ENCODE measurements at regions not wholly inside any gene's neighbourhood (a gene's known extent, or its start where the extent isn't known, plus 50 kb on each side); places are given as distances from the start of the nearest gene placed in this dataset.

- POLR2A ChIA-PET (ENCODE audit: partially characterized antibody): no interaction called here
- Histone ChIP-seq H3K23ac (ENCODE audit: insufficient read length) (no peak overlapping the region), H4K5ac (ENCODE audit: insufficient read length, low read depth, low read length) (no peak overlapping the region), H3K4me2 (ENCODE audit: insufficient read depth in 1 of 2, low read depth in 2 of 2, low read length in 2 of 2) (no peak overlapping the region), H2BK5ac (ENCODE audit: low read depth, low read length) (no peak overlapping the region), H2BK15ac (ENCODE audit: low read length) (no peak overlapping the region), H2AFZ (ENCODE audit: low read length) (no peak overlapping the region), H3K9ac (replicated peaks in 1 of 4; ENCODE audit: extremely low read depth in 1 of 4, low read depth in 3 of 4, low read length in 3 of 4) (no peak overlapping the region), H3K18ac (ENCODE audit: extremely low read depth, low read length) (no peak overlapping the region), H3K36me3 (ENCODE audit: control insufficient read depth in 2 of 4, insufficient read depth in 4 of 4, low read length in 3 of 4) (no peaks in the 10 kb centered on the region), H3K4me3 (ENCODE audit: extremely low read depth in 1 of 4, insufficient read depth in 2 of 4, low read depth in 3 of 4, low read length in 4 of 4) (no peak overlapping the region), H3K79me2 (ENCODE audit: control insufficient read depth in 1 of 2, insufficient read depth in 2 of 2, low read length in 2 of 2) (no peaks in the 10 kb centered on the region), H4K91ac (replicated peaks; ENCODE audit: insufficient read length, low read length) (no peak overlapping the region), H3K4ac (replicated peaks; ENCODE audit: insufficient read length, low read depth, low read length) (no peak overlapping the region), H3K79me1 (ENCODE audit: low read depth, low read length) (no peaks in the 10 kb centered on the region), H3K23me2 (ENCODE audit: low read depth, low read length) (no peaks in the 10 kb centered on the region), H3K4me1 (replicated peaks in 1 of 4; ENCODE audit: control insufficient read depth in 3 of 4, insufficient read depth in 4 of 4, low read length in 3 of 4) (no peaks in the 10 kb centered on the region), H3K14ac (ENCODE audit: insufficient read length) (no peak overlapping the region), H2AK5ac (ENCODE audit: low read depth, low read length) (no peak overlapping the region), H2BK120ac (replicated peaks; ENCODE audit: low read depth, low read length) (no peak overlapping the region), H4K20me1 (replicated peaks in 1 of 2; ENCODE audit: control insufficient read depth in 1 of 2, insufficient read depth in 2 of 2, low read length in 2 of 2) (no peaks in the 10 kb centered on the region), H3K56ac (replicated peaks; ENCODE audit: insufficient read length, low read depth, low read length) (no peak overlapping the region), H4K8ac (ENCODE audit: extremely low read depth, insufficient read depth, low read length) (no peak overlapping the region), H2BK20ac (ENCODE audit: low read length) (no peak overlapping the region), H2BK12ac (ENCODE audit: low read depth, low read length) (no peak overlapping the region), H3K27ac (ENCODE audit: low read depth, low read length) (no peak overlapping the region), H3K27me3 (replicated peaks in 1 of 4; ENCODE audit: control insufficient read depth in 3 of 4, extremely low read depth in 1 of 4, insufficient read depth in 3 of 4, low read length in 3 of 4) (no peaks in the 10 kb centered on the region), H3K9me3 (ENCODE audit: insufficient read depth in 2 of 2, low read depth in 1 of 2, low read length in 1 of 2) (no peaks in the 10 kb centered on the region)
- no peak for FAIRE-seq
- 92% methylated on average over 3 of the region's 3 CpGs; no CpG with 5 or more reads in 1 of the 2 experiments for WGBS, 2 experiments (ENCODE audit: extremely low coverage in 1 of 2, insufficient coverage in 1 of 2, insufficient read length in 1 of 2, insufficient replicate concordance in 2 of 2, low coverage in 1 of 2, low lambda C conversion rate in 2 of 2, missing lambda C conversion rate in 1 of 2)
- CTCF ChIA-PET (ENCODE audit: partially characterized antibody): no interaction called here
- no peak for TF ChIP-seq CTCF (IDR thresholded peaks at IDR 0.05; ENCODE audit: control extremely low read depth in 1 of 3, insufficient read depth in 1 of 3, low read depth in 1 of 3, low read length in 3 of 3)
- TF ChIP-seq RBBP5 (IDR thresholded peaks at IDR 0.05; ENCODE audit: borderline replicate concordance, low read depth, low read length): no peak
- no peak for TF ChIP-seq KDM4A (IDR thresholded peaks at IDR 0.05; ENCODE audit: low read depth, low read length, severe bottlenecking)
- no peak for TF ChIP-seq ATF2 (IDR thresholded peaks at IDR 0.05; ENCODE audit: low read length)
- TF ChIP-seq CBX5 (IDR thresholded peaks at IDR 0.05; ENCODE audit: low read depth, low read length): no peak
- DNase-seq (ENCODE audit: low read depth in 1 of 2, low spot score in 2 of 2): no peak
Measured at GRCh38 chr20:12528104-12528503, 480.7 kb upstream of the SPTLC3 start.

All from H1 (cell line).